ENCODE measurements at regions not wholly inside any gene's neighbourhood (a gene's known extent, or its start where the extent isn't known, plus 50 kb on each side); places are given as distances from the start of the nearest gene placed in this dataset.
A peak's percentile ranks its signal among the peaks of the same experiment; 100 is the strongest.
"Not testable (repeated sequence)": the region's sequence is repeated elsewhere in the genome, so short reads cannot be mapped to it uniquely, and the experiment has no call there.

DNA sequence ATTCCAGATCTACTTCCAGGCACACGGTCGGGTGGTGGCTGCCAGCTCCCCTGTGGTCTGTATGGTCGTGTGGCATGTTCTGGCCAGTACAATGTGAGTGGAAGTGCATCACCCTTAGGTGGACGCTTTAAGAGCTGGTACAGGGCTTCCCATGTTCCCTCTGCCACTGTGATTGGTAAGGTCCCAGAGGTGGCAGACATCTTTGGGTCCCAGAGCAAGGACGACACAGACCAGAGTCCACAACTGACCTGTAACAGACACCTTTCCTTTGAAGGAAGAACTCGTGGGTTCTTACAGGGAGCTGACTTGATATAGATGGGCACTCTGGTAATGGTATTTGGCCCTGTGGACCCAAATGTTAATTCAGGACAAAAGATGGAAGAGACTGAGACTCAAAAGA lies 90.0 kb upstream of the GDNF start:
- DNase-seq = no peak
- WGBS (ENCODE audit: insufficient coverage, low lambda C conversion rate) = 83% methylated on average over 1 of the region's 6 CpGs

DNA sequence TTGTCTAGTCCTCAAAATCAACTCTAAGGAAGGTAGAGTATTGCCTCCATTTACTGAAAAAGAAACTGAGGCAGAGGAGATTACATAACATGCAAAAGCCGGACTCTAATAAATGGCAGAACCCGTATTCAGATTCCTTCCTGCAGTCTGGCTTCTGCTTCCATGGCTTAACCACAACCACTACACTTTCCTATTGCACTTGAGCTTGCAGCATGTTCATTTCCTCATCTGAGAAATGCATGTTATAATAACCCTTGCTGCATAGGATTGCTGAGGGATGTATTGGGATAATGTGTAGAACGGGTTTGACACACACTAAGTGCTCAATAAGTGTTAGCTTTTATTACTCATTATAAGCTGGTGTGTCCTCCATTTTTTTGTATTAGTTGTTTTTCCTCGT lies 87.9 kb upstream of the GDNF start:
- H3K27ac ChIP-seq (ENCODE audit: low read length); H3K27me3 ChIP-seq (ENCODE audit: control insufficient read depth, insufficient read depth, low read length); H3K36me3 ChIP-seq (ENCODE audit: control insufficient read depth, insufficient read depth, low read length); DNase-seq; H3K4me1 ChIP-seq (ENCODE audit: control insufficient read depth, insufficient read depth, low read length); H3K9me3 ChIP-seq (ENCODE audit: control insufficient read depth, low read depth, low read length); H3K4me3 ChIP-seq (ENCODE audit: low read length): not testable (repeated sequence)
- WGBS (ENCODE audit: insufficient coverage, low lambda C conversion rate) = 100% methylated on average over 1 of the region's 4 CpGs

More for the DNA sequence above, 90.0 kb upstream of the GDNF start:
- Histone ChIP-seq H3K27ac (ENCODE audit: low read length) (no peak overlapping the region), H3K4me1 (ENCODE audit: control insufficient read depth, insufficient read depth, low read length) (no peaks in the 10 kb centered on the region), H3K4me3 (ENCODE audit: low read length) (no peak overlapping the region), H3K27me3 (ENCODE audit: control insufficient read depth, insufficient read depth, low read length) (peaks cover 2% of the 10 kb centered on the region), H3K9me3 (ENCODE audit: control insufficient read depth, low read depth, low read length) (no peaks in the 10 kb centered on the region), H3K36me3 (ENCODE audit: control insufficient read depth, insufficient read depth, low read length) (no peaks in the 10 kb centered on the region)

- Histone ChIP-seq H3K4me1 (ENCODE audit: control insufficient read depth, insufficient read depth, low read length) (no peaks in the 10 kb centered on the region), H3K27me3 (ENCODE audit: control insufficient read depth, insufficient read depth, low read length) (peaks cover 2% of the 10 kb centered on the region), H3K27ac (ENCODE audit: low read length) (no peak overlapping the region), H3K36me3 (ENCODE audit: control insufficient read depth, insufficient read depth, low read length) (no peaks in the 10 kb centered on the region), H3K4me3 (ENCODE audit: low read length) (no peak overlapping the region), H3K9me3 (ENCODE audit: control insufficient read depth, low read depth, low read length) (no peaks in the 10 kb centered on the region)
- no CpG with 5 or more reads among the region's 2 CpGs for WGBS (ENCODE audit: insufficient coverage, low lambda C conversion rate)
- no peak for DNase-seq
Observed at GRCh38 chr5:37926732-37927131, 86.9 kb upstream of the GDNF start.

DNA sequence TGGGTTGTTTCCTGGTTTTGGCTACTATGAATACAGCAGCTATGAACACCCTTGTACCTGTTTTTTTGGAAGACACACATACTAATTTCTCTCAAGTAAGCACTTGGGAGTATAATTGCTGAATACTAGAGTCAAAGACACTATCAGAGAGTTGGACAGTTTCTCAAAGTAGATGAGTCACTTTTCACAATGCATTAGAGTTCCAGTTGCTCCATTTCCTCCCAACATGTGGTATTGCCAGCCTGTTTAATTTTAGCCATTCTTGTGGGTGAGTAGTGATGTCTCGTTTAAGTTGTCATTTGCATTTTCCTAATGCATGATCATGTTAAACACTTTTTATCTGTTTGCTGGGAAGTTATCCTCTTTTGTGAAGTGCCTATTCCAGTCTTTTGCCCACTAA lies 81.6 kb upstream of the GDNF start:
- Histone ChIP-seq H3K27me3 (ENCODE audit: control insufficient read depth, insufficient read depth, low read length) (peaks cover 5% of the 10 kb centered on the region), H3K4me3 (ENCODE audit: low read length) (no peak overlapping the region), H3K9me3 (ENCODE audit: control insufficient read depth, low read depth, low read length) (no peaks in the 10 kb centered on the region), H3K4me1 (ENCODE audit: control insufficient read depth, insufficient read depth, low read length) (no peaks in the 10 kb centered on the region), H3K27ac (ENCODE audit: low read length) (no peak overlapping the region), H3K36me3 (ENCODE audit: control insufficient read depth, insufficient read depth, low read length) (no peaks in the 10 kb centered on the region)
- no CpG with 5 or more reads among the region's 1 CpG for WGBS (ENCODE audit: insufficient coverage, low lambda C conversion rate)
- DNase-seq = no peak

DNA sequence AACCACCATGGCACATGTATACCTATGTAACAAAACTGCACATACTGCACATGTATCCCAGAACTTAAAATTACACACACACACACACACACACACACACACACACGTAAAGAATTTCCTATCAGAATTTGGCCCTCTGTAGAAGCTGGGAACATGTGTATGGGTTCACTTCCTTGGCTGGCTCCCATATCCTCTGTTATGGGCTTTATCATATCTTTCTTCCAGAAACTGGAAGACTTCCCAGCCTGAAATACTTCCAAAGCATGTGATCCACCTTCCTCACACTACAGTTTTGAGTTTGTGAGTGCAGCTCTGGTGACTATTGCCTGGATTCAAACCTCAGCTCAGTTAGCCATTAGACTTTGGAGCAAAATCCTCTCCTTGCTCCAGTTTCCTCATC lies 78.6 kb upstream of the GDNF start:
- no peaks in the 10 kb centered on the region for H3K9me3 ChIP-seq (ENCODE audit: control insufficient read depth, low read depth, low read length)
- H3K4me3 ChIP-seq (ENCODE audit: low read length) = no peak overlapping the region
- H3K27me3 ChIP-seq (ENCODE audit: control insufficient read depth, insufficient read depth, low read length) = peaks cover 3% of the 10 kb centered on the region
- no peaks in the 10 kb centered on the region for H3K36me3 ChIP-seq (ENCODE audit: control insufficient read depth, insufficient read depth, low read length)
- no peaks in the 10 kb centered on the region for H3K4me1 ChIP-seq (ENCODE audit: control insufficient read depth, insufficient read depth, low read length)
- WGBS (ENCODE audit: insufficient coverage, low lambda C conversion rate) = no CpG with 5 or more reads among the region's 1 CpG
- no peak overlapping the region for H3K27ac ChIP-seq (ENCODE audit: low read length)
- DNase-seq = peak; percentile 12 to 16

GRCh38 chr5:37916525-37916924 lies 76.7 kb upstream of the GDNF start:
- no peak overlapping the region for H3K4me3 ChIP-seq (ENCODE audit: low read length)

GRCh38 chr5:37915097-37915736 lies 75.4 kb upstream of the GDNF start:
- no peaks in the 10 kb centered on the region for H3K36me3 ChIP-seq (ENCODE audit: control insufficient read depth, insufficient read depth, low read length)
- no peaks in the 10 kb centered on the region for H3K4me1 ChIP-seq (ENCODE audit: control insufficient read depth, insufficient read depth, low read length)
- no peaks in the 10 kb centered on the region for H3K9me3 ChIP-seq (ENCODE audit: control insufficient read depth, low read depth, low read length)
- H3K4me3 ChIP-seq (ENCODE audit: low read length) = no peak overlapping the region
- peaks cover 2% of the 10 kb centered on the region for H3K27me3 ChIP-seq (ENCODE audit: control insufficient read depth, insufficient read depth, low read length)
- no peak overlapping the region for H3K27ac ChIP-seq (ENCODE audit: low read length)
- DNase-seq = no peak
- WGBS (ENCODE audit: insufficient coverage, low lambda C conversion rate) = no CpG with 5 or more reads among the region's 4 CpGs

More at GRCh38 chr5:37916525-37916924, 76.7 kb upstream of the GDNF start:
- Histone ChIP-seq H3K27me3 (ENCODE audit: control insufficient read depth, insufficient read depth, low read length) (peaks cover 3% of the 10 kb centered on the region), H3K4me1 (ENCODE audit: control insufficient read depth, insufficient read depth, low read length) (no peaks in the 10 kb centered on the region), H3K36me3 (ENCODE audit: control insufficient read depth, insufficient read depth, low read length) (no peaks in the 10 kb centered on the region), H3K9me3 (ENCODE audit: control insufficient read depth, low read depth, low read length) (no peaks in the 10 kb centered on the region), H3K27ac (ENCODE audit: low read length) (no peak overlapping the region)
- DNase-seq = no peak
- no CpG with 5 or more reads among the region's 5 CpGs for WGBS (ENCODE audit: insufficient coverage, low lambda C conversion rate)

- not testable (repeated sequence) for H3K9me3 ChIP-seq (ENCODE audit: control insufficient read depth, low read depth, low read length); DNase-seq; H3K4me3 ChIP-seq (ENCODE audit: low read length); H3K27ac ChIP-seq (ENCODE audit: low read length); H3K36me3 ChIP-seq (ENCODE audit: control insufficient read depth, insufficient read depth, low read length); H3K27me3 ChIP-seq (ENCODE audit: control insufficient read depth, insufficient read depth, low read length); H3K4me1 ChIP-seq (ENCODE audit: control insufficient read depth, insufficient read depth, low read length)
- no CpG with 5 or more reads among the region's 5 CpGs for WGBS (ENCODE audit: insufficient coverage, low lambda C conversion rate)
Observed at GRCh38 chr5:37909610-37910266, 69.9 kb upstream of the GDNF start.

DNA sequence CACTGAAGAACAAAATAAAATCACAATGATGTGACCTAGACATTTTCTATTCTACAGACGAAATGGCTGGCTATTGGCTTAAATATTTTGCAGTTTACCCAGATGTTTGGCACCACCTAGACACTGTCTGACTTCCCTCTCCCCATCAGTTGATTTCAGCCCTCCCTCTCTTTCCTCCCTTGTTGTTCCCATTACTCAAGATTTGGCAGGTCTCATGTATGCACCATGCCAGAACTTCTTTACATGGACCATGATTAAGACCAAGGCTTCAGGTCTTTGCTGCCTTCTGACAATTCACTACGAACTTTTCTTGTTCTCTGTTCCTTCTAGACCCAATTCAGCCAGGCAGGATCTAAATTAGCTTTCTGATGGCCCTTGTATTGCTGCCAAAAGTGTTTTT lies 66.6 kb upstream of the GDNF start:
- Histone ChIP-seq H3K27ac (ENCODE audit: low read length) (no peak overlapping the region), H3K4me3 (ENCODE audit: low read length) (no peak overlapping the region), H3K36me3 (ENCODE audit: control insufficient read depth, insufficient read depth, low read length) (no peaks in the 10 kb centered on the region), H3K27me3 (ENCODE audit: control insufficient read depth, insufficient read depth, low read length) (no peaks in the 10 kb centered on the region), H3K9me3 (ENCODE audit: control insufficient read depth, low read depth, low read length) (no peaks in the 10 kb centered on the region), H3K4me1 (ENCODE audit: control insufficient read depth, insufficient read depth, low read length) (no peaks in the 10 kb centered on the region)
- 100% methylated on average over 1 of the region's 2 CpGs for WGBS (ENCODE audit: insufficient coverage, low lambda C conversion rate)
- no peak for DNase-seq

DNA sequence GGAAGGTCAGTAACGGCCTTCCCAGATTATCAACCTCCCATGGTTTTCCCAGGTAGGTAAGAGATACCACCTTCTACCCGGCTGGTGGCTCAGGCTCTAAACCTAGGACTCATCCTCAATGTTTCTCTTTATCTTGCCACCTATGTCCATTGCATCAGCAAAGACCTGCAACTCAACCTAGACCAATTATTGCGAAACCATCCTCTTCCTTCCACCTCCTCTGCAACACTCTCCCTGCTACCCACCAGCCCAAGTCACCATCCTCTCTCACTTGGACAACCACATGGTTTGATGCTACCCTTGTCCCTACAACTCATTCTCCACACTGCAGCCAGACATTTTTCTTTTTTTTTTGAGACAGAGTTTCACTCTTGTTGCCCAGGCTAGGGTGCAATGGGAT lies 65.4 kb upstream of the GDNF start:
- no CpG with 5 or more reads among the region's 3 CpGs for WGBS (ENCODE audit: insufficient coverage, low lambda C conversion rate)
- DNase-seq = no peak
- H3K4me1 ChIP-seq (ENCODE audit: control insufficient read depth, insufficient read depth, low read length) = no peaks in the 10 kb centered on the region
- H3K27ac ChIP-seq (ENCODE audit: low read length) = no peak overlapping the region
- H3K9me3 ChIP-seq (ENCODE audit: control insufficient read depth, low read depth, low read length) = no peaks in the 10 kb centered on the region
- H3K4me3 ChIP-seq (ENCODE audit: low read length) = no peak overlapping the region
- H3K27me3 ChIP-seq (ENCODE audit: control insufficient read depth, insufficient read depth, low read length) = no peaks in the 10 kb centered on the region
- H3K36me3 ChIP-seq (ENCODE audit: control insufficient read depth, insufficient read depth, low read length) = no peaks in the 10 kb centered on the region

DNA sequence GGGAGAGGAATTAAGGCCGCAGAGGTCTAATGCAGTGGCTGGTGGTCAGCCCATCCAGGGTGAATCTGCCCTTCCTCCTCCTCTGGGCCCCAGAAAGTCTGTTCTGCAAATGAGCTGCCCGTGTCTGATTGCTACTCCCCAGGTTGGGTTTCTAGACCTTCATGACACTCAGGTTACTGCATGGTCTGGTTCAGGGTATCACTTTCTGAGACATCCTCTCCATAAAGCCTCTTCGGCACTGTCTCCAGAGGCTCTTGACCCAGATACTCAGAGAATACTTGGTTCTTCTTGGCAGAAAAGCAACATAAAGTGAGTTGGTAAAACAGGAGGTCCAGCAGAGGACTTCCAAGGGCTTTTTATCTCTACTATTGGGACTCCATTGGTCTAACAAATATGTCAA lies 62.5 kb upstream of the GDNF start:
- Histone ChIP-seq H3K4me1 (ENCODE audit: control insufficient read depth, insufficient read depth, low read length) (no peaks in the 10 kb centered on the region), H3K27me3 (ENCODE audit: control insufficient read depth, insufficient read depth, low read length) (no peaks in the 10 kb centered on the region), H3K27ac (ENCODE audit: low read length) (no peak overlapping the region), H3K9me3 (ENCODE audit: control insufficient read depth, low read depth, low read length) (no peaks in the 10 kb centered on the region), H3K4me3 (ENCODE audit: low read length) (no peak overlapping the region), H3K36me3 (ENCODE audit: control insufficient read depth, insufficient read depth, low read length) (no peaks in the 10 kb centered on the region)
- no CpG with 5 or more reads among the region's 3 CpGs for WGBS (ENCODE audit: insufficient coverage, low lambda C conversion rate)
- no peak for DNase-seq
